ENCODE measurements at regions not wholly inside any gene's neighbourhood (a gene's known extent, or its start where the extent isn't known, plus 50 kb on each side); places are given as distances from the start of the nearest gene placed in this dataset.
A peak's percentile ranks its signal among the peaks of the same experiment; 100 is the strongest.
"Not testable (repeated sequence)": the region's sequence is repeated elsewhere in the genome, so short reads cannot be mapped to it uniquely, and the experiment has no call there.

- DNase-seq, result not testable (repeated sequence)
These were observed 51.5 kb downstream of the PPIAL4A start for GRCh38 chr1:120941066-120941465.

DNA sequence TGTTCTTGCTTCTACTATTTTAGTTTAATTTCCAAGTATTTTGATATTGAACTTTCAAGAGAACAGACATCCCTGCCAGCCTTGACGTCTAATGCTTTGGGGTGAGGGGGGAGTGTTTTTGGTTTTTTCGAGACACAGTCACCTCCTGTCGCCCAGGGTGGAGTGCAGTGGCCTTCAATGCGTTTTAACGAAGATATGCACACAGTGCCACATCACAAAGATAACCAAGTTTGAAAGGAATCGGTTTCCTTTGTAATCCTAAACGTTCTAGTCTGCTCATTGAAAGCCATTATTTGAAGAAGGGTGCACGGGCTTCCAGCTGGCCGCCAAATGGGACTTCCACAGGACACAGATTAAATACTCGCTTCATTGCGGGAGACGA, 52.3 kb downstream of the PPIAL4A start:
- not testable (repeated sequence) for DNase-seq

- peak; percentile 70 for DNase-seq
These were observed 52.8 kb downstream of the PPIAL4A start for GRCh38 chr1:120942218-120942944.

- DNase-seq, result not testable (repeated sequence)
These were observed 53.4 kb downstream of the PPIAL4A start for GRCh38 chr1:120942945-120943319.

GRCh38 chr1:120944691-120945090, 55.1 kb downstream of the PPIAL4A start:
- not testable (repeated sequence) for DNase-seq

GRCh38 chr1:120945122-120945521, 55.6 kb downstream of the PPIAL4A start:
- DNase-seq, result not testable (repeated sequence)

DNA sequence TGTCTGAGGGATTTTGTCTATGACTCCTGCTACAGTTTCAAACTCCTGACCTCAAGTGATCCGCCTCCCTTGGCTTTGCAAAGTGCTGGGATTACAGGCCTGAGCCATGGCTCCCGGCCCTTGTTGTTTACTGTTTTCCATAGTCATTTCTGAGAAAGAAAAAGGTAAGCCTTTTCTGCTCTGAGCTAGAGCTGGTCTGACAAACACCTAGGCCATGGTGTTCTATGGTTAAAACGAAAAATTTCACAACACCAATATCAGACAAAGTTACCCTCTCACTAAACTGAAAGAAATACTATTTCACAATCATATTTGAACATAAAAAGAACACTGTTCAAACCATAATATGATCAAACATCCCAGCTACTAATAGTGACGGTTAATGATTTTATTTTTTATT, 57.5 kb downstream of the PPIAL4A start:
- DNase-seq, result not testable (repeated sequence)

- not testable (repeated sequence) for DNase-seq
These were observed 60.2 kb downstream of the PPIAL4A start for GRCh38 chr1:120949724-120950123.

GRCh38 chr1:120950633-120951032, 61.1 kb downstream of the PPIAL4A start:
- not testable (repeated sequence) for DNase-seq

GRCh38 chr1:120951100-120951499, 61.5 kb downstream of the PPIAL4A start:
- not testable (repeated sequence) for DNase-seq

GRCh38 chr1:120952207-120952870, 62.8 kb downstream of the PPIAL4A start:
- DNase-seq, result not testable (repeated sequence)

- DNase-seq, result not testable (repeated sequence)
These were observed 63.3 kb downstream of the PPIAL4A start for GRCh38 chr1:120952871-120953265.

DNA sequence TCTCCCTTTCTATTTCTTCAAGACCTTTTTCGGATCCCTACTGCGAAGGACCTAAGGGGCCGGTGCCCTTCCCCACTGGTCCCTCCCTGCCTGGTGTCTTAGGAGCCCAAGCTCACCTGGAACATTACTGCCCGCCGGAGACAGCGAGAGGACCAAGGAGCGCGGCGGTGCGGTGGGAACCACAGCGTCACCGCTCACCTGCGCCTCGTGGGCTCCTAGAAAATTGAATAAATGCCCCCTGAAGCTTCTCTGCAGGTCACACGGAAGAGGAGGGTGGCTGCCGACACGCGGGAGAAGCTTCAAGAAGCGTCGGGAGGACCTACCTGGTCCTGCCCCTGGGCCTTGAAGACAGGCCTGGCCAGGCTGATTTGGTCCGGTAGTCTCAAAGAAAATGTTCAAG, 65.2 kb downstream of the PPIAL4A start:
- DNase-seq, result no peak

GRCh38 chr1:120955961-120956360, 66.4 kb downstream of the PPIAL4A start:
- not testable (repeated sequence) for DNase-seq

- DNase-seq, result not testable (repeated sequence)
These were observed 76.4 kb downstream of the PPIAL4A start for GRCh38 chr1:120966018-120966417.

DNA sequence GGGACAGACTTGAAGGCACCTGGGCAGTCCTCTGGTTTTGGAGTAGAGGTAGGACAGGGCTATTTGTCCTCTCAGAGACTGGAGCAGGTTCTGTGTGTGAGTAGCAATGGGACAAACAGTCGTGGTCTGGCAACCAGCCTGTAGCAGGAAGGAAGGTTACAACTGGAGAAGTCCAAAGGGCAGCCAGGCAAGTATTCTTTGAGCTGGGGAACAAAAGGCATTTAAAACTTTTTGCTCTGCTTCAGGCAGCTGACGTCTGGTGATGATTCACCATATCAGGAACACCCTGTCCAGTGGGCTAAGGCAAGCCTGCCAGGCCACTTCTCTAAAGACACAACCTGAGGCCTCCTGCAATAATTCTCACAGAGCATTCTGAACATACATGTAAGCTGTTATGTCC, 83.3 kb downstream of the PPIAL4A start:
- DNase-seq, result not testable (repeated sequence)

DNA sequence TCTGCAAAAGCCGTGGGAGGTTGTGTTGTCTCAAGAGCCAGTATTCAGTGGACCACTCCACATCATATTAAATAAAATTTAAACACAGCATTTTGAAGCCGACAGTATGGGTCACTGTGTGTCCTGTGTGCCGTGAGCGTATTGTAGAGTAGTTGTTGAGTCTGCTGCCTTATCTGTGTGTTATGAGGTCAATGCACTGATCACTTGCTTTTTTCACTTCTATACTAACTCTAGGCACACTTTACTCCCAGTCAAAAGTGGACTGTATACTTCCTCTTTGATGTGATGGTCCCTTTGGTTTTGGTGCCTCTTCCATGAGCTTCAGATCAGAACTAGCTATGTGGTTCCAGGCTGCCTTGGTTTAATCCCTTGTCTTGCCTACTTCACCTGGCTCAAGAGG, 84.3 kb downstream of the PPIAL4A start:
- not testable (repeated sequence) for DNase-seq

GRCh38 chr1:120977279-120977678, 87.7 kb downstream of the PPIAL4A start:
- not testable (repeated sequence) for DNase-seq

DNA sequence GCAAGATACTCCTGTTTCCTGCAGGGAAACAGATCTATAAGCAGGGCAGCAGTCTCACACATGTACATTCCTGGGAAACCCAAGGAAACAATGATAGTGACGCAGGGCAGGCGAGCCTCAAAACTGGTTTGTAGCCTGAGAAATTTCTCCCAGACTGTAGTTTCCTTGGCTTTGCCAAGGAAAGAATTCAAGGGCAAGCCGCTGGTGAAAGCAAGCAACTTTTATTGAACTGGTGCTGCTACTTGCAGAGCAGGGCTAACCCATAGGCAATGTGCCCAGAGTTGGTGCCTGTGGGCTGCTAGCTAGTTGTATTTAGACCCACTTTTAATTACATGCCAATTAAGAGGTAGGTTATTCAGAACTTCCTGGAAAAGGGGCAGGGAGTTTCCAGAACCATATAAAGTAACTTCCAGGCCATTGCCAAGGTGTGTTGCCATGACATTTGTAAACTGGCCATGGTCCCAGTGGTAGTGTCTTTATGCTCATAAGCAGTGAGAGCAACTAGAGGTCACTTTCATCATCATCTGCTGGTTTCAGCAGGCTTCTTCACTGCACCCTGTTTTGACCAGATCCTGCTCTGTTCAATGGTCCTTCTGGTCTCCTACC, 92.0 kb downstream of the PPIAL4A start:
- not testable (repeated sequence) for DNase-seq

DNA sequence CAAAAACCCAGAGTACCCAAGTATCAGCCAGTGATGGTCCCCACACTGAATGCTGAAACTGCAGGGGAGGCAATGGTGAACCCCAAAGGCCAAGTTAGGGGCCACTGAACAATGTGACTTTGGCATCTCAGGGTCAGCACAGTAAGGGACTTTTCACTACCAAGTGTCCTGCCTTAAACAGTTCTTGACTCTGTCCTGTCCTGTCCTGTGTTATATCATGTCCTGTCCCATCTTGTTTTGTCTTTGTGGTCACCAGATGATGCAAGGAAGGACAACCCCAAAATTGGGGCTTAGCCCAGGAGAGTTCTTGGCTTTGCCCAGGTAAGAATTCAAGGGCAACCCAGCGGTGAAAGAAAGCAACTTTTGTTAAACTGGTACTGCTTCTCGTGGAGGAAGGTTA, 105.0 kb downstream of the PPIAL4A start:
- not testable (repeated sequence) for DNase-seq

GRCh38 chr1:120995025-120995424, 105.5 kb downstream of the PPIAL4A start:
- not testable (repeated sequence) for DNase-seq

DNA sequence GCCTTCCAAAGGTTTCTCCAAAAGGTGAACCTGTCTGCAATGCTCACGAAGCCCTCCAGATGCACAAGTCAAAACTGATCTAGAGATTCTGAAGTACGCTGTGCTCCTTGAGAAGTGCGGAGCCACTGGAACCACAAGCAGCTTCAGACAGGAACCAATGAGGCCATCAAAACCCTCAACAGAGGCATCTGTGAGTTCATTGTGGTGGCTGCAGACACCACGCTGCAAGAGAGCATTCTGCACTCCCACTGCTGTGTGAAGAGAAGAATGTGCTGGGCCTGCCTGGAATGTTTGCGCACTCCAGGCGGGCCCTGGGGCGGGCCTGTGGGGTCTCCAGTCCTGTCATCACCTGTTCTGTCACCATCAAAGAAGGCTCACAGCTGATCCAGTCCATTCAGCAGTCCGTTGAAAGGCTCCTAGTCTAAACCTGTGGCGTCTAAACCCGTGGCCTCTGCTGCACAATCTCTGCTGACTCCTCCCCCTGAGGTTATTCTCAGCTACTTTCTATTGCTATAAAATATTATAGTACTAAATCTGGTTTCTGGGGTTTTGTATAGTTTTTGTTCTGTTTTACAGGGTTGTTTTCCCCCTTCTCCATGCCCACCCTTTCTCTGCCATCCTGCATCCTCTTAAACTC, 111.6 kb downstream of the PPIAL4A start:
- DNase-seq, result not testable (repeated sequence)

GRCh38 chr1:121003230-121003629, 113.7 kb downstream of the PPIAL4A start:
- not testable (repeated sequence) for DNase-seq
